ENCODE measurements at regions not wholly inside any gene's neighbourhood (a gene's known extent, or its start where the extent isn't known, plus 50 kb on each side); places are given as distances from the start of the nearest gene placed in this dataset.
A peak's percentile ranks its signal among the peaks of the same experiment; 100 is the strongest.
"Not testable (repeated sequence)": the region's sequence is repeated elsewhere in the genome, so short reads cannot be mapped to it uniquely, and the experiment has no call there.

DNA sequence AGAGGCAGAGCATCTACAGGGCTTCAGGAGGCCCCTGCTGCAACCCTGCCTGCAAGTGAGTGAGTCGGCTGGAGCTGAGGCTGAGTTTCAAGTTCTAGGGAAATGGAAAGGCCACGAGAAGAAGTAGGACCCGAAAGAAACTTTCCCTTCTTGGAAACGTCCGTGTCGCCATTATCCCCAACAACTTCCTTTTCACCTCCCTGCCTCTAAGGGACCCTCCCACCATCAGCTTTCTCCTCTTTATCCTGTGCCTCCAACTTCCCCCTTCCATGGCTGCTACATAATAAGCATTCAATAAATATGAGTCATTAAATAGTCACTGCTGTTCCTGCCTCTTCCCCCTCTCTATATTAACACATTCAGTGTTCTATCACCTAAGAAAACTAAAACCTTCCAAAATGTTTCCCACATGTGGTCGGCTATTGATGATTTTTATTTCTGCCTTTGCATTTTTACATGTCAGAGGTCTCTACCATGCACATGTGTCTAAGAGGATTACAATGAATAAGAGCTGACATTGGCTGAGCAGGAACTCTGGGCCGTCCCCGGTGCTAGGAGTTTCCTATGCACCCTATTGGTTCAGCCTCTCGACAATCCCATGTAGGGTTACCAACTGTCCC lies 115.9 kb upstream of the TNRC6C start:
- POLR2A ChIA-PET, result interaction anchor here (0.8 to 2.4 kb wide), 6 partner anchors 8 to 115 kb away, joined by 3 to 24 read pairs (median 8); partner anchors contain the start of gene TNRC6C
- DNase-seq, result no peak
- H3K4me1 Mint-ChIP-seq, result peaks cover 28 to 72% (median 55%) of the 10 kb centered on the region in 4 donors
- H3K4me3 Mint-ChIP-seq, result peak overlapping the region in 7 of 10 donors; percentile 33 to 79 (median 61)
- H3K27ac Mint-ChIP-seq, result peak overlapping the region in 9 of 10 donors; percentile 17 to 89 (median 79)
- H3K36me3 Mint-ChIP-seq, result no peaks in the 10 kb centered on the region
- ATAC-seq, result no peak
- H3K9me3 Mint-ChIP-seq, result no peaks in the 10 kb centered on the region
- H3K27me3 Mint-ChIP-seq, result peaks cover 0 to 2% (median 0%) of the 10 kb centered on the region in 5 donors

- DNase-seq, result peak in 9 of 10 donors; percentile 54 to 87 (median 72)
- H3K27me3 Mint-ChIP-seq, H3K9me3 Mint-ChIP-seq, H3K36me3 Mint-ChIP-seq: not testable (repeated sequence)
- Mint-ChIP-seq H3K4me3 (peak overlapping the region; percentile 16 to 79 (median 60)), H3K4me1 (peaks cover 28 to 74% (median 52%) of the 10 kb centered on the region in 4 donors), H3K27ac (peak overlapping the region; percentile 59 to 94 (median 84))
- ATAC-seq, result peak; percentile 93 to 96
- POLR2A ChIA-PET, result interaction anchor here (0.5 to 2.4 kb wide), 10 partner anchors 9 to 399 kb away, joined by 3 to 24 read pairs (median 4); partner anchors contain the start of gene TNRC6C
These were observed 115.1 kb upstream of the TNRC6C start for GRCh38 chr17:77843255-77843895.

DNA sequence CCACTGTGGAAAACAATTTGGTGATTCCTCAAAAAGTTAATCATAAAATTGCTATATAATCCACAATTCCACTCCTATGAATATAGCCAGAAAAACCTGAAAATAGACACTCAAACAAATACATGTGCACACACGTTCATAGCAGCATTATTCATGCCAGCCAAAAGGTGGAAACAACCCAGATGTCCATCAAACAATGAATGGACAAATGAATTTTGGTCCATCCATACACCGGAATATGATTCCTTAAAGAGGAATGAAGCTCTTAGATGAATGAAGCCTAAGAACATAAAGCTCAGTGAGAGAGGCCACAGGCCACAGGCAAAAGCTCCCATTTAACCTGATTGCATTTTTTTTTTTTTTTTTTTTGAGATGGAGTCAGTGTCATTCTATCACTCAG lies 114.6 kb upstream of the TNRC6C start:
- Mint-ChIP-seq H3K27me3 (peaks cover 0 to 2% (median 0%) of the 10 kb centered on the region in 5 donors), H3K27ac (peak overlapping the region; percentile 59 to 94 (median 79)), H3K36me3 (no peaks in the 10 kb centered on the region), H3K4me3 (peak overlapping the region; percentile 16 to 79 (median 60)), H3K9me3 (no peaks in the 10 kb centered on the region), H3K4me1 (peaks cover 28 to 69% (median 48%) of the 10 kb centered on the region in 4 donors)
- POLR2A ChIA-PET, result interaction anchor here (0.6 to 2.4 kb wide), 9 partner anchors 10 to 399 kb away, joined by 3 to 24 read pairs (median 4); partner anchors contain the start of gene TNRC6C
- ATAC-seq (peak in 1 of 2 donors; percentile 3), DNase-seq (no peak)

DNA sequence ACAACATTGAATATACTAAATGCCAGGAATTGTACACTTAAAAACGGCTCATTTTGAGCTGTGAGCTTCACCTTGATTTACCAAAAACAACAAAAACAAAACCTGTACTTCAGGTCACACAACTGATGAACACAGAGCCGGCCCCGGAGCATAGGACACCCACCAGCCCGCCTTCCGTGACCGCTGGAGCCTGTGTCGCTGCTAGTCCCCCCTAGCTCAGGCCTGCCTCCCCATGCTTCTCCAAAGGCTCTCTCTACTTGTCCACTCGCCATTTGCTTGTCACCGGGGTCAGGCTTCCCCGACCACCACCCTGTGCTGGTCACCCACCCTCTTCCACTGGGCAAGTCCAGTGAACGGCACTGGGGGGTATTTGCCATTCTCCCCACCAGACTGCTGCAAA lies 113.8 kb upstream of the TNRC6C start:
- POLR2A ChIA-PET, result interaction anchor here (0.6 to 2.4 kb wide), 6 partner anchors 29 to 1329 kb away, joined by 3 to 24 read pairs (median 4); partner anchors contain the start of gene TNRC6C
- peaks cover 25 to 61% (median 42%) of the 10 kb centered on the region in 4 donors for H3K4me1 Mint-ChIP-seq
- peak overlapping the region in 6 of 10 donors; percentile 10 to 90 (median 58) for H3K27ac Mint-ChIP-seq

DNA sequence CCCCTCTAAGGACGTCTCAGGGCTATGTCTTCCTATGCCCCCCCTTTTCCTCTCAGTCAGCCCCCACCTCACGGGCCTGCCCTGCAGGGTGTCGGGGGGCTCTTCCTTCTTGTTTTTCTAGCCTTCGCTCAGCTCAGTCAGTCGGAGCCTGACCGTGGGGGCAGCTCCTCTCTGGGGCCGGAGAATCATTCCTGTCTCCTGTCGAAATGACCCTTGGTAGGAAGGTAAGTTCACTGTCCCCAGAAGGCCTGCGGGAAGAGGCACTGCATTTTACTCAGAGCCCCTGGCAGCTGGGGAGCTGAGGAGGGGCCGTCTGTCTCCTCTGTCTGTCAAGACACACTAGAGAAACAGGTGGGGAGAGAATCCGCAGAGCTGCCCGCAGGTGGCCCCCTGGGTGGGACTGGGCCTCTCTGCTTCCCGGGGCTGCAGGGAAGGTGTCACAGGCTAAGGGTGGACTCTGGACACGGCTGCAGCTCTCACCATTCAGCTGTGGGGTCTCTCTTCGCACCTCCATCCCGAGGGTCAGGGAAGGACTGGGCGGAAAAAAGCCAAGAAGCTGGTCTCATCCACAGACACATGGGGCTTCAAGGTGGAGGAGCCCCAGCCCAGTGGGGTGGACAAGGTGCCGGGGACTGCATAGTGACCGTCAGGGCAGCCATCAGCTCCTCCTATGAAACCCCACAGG lies 112.8 kb upstream of the TNRC6C start:
- Mint-ChIP-seq H3K9me3 (no peaks in the 10 kb centered on the region), H3K4me1 (peaks cover 25 to 60% (median 42%) of the 10 kb centered on the region in 4 donors), H3K36me3 (no peaks in the 10 kb centered on the region), H3K27ac (peak overlapping the region in 4 of 10 donors; percentile 49 to 64 (median 54)), H3K27me3 (no peaks in the 10 kb centered on the region), H3K4me3 (no peak overlapping the region)
- ATAC-seq, result no peak
- no peak for DNase-seq
- POLR2A ChIA-PET, result interaction anchor here (1.1 kb wide), 1 partner anchor 117 kb away, joined by 3 read pairs; no protein-coding TSS in a partner anchor

More for the DNA sequence above, 113.8 kb upstream of the TNRC6C start:
- Mint-ChIP-seq H3K27me3 (no peaks in the 10 kb centered on the region), H3K9me3 (no peaks in the 10 kb centered on the region), H3K36me3 (no peaks in the 10 kb centered on the region), H3K4me3 (no peak overlapping the region)
- DNase-seq (no peak), ATAC-seq (no peak)

GRCh38 chr17:77846531-77847085 lies 111.9 kb upstream of the TNRC6C start:
- DNase-seq (peak in 3 of 10 donors; percentile 24 to 30 (median 24)), ATAC-seq (peak; percentile 15 to 39)
- no peaks in the 10 kb centered on the region for H3K27me3 Mint-ChIP-seq
- H3K27ac Mint-ChIP-seq, result peak overlapping the region in 9 of 10 donors; percentile 12 to 81 (median 61)
- peak overlapping the region in 6 of 10 donors; percentile 7 to 67 (median 50) for H3K4me3 Mint-ChIP-seq
- POLR2A ChIA-PET, result interaction anchor here (1.1 to 1.8 kb wide), 2 partner anchors 112 to 117 kb away, joined by 3 to 9 read pairs; partner anchors contain the start of gene TNRC6C
- no peaks in the 10 kb centered on the region for H3K9me3 Mint-ChIP-seq
- peaks cover 25 to 58% (median 35%) of the 10 kb centered on the region in 4 donors for H3K4me1 Mint-ChIP-seq
- no peaks in the 10 kb centered on the region for H3K36me3 Mint-ChIP-seq

GRCh38 chr17:77847221-77848085 lies 111.0 kb upstream of the TNRC6C start:
- Mint-ChIP-seq H3K36me3 (no peaks in the 10 kb centered on the region), H3K9me3 (no peaks in the 10 kb centered on the region), H3K27ac (peak overlapping the region in 6 of 10 donors; percentile 9 to 62 (median 44)), H3K4me3 (peak overlapping the region in 1 of 10 donors; percentile 30), H3K27me3 (no peaks in the 10 kb centered on the region), H3K4me1 (peaks cover 19 to 50% (median 26%) of the 10 kb centered on the region in 4 donors)
- POLR2A ChIA-PET, result interaction anchor here (1.8 kb wide), 1 partner anchor 111 kb away, joined by 9 read pairs; the partner anchor contains the start of gene TNRC6C
- no peak for ATAC-seq
- no peak for DNase-seq

DNA sequence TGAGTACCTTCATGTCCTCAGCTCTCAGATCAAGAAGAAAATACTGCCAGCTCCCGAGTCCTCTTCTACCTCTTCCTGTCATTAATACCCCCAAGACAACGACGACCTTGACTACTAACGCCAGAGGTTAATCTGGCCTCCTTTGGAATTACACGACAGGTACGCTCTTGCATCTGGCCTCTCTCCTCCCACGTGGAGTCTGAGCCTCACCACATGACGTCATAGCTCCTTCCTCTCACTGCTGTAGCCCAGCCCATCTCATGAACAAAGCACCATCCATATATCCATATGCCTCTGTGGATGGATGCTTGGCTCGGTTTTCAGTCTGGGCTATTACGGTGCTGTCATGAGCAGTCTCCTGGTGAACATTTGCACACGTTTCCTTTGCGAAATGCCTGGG lies 110.2 kb upstream of the TNRC6C start:
- Mint-ChIP-seq H3K4me3 (no peak overlapping the region), H3K36me3 (no peaks in the 10 kb centered on the region), H3K27me3 (no peaks in the 10 kb centered on the region), H3K27ac (no peak overlapping the region), H3K9me3 (no peaks in the 10 kb centered on the region), H3K4me1 (peaks cover 13 to 41% (median 18%) of the 10 kb centered on the region in 4 donors)
- POLR2A ChIA-PET, result interaction anchor here (1.8 kb wide), 1 partner anchor 110 kb away, joined by 9 read pairs; the partner anchor contains the start of gene TNRC6C
- DNase-seq (no peak), ATAC-seq (no peak)

- ATAC-seq (no peak), DNase-seq (no peak)
- H3K27me3 Mint-ChIP-seq, result no peaks in the 10 kb centered on the region
- H3K9me3 Mint-ChIP-seq, result no peaks in the 10 kb centered on the region
- H3K27ac Mint-ChIP-seq, result no peak overlapping the region
- POLR2A ChIA-PET, result no interaction called here
- no peak overlapping the region for H3K4me3 Mint-ChIP-seq
- peaks cover 8 to 32% (median 9%) of the 10 kb centered on the region in 4 donors for H3K4me1 Mint-ChIP-seq
- no peaks in the 10 kb centered on the region for H3K36me3 Mint-ChIP-seq
These were observed 109.3 kb upstream of the TNRC6C start for GRCh38 chr17:77849239-77849638.

DNA sequence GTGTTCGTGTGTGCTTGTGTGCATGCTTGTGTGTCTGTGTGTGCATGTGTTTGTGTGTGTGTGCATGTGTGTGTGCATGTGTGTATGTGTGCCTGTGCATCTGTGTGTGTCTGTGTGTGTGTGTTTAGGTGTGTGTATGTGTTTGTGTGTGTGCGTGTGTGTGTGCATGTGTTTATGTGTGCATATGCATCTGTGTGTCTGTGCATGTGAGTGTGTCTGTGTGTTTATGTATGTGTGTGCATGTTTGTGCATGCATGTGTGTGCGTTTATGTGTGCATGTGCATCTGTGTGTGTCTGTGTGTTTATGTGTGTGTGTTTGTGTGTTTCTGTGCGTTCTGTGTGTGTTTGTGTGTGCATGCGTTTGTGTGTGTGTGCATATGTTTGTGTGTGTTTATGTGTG lies 106.6 kb upstream of the TNRC6C start:
- Mint-ChIP-seq H3K27me3 (no peaks in the 10 kb centered on the region), H3K36me3 (no peaks in the 10 kb centered on the region), H3K27ac (no peak overlapping the region), H3K4me1 (peaks cover 10 to 24% (median 17%) of the 10 kb centered on the region in 4 donors), H3K4me3 (no peak overlapping the region), H3K9me3 (no peaks in the 10 kb centered on the region)
- POLR2A ChIA-PET, result no interaction called here
- no peak for ATAC-seq
- DNase-seq, result no peak

- Mint-ChIP-seq H3K36me3 (no peaks in the 10 kb centered on the region), H3K4me3 (no peak overlapping the region), H3K4me1 (peaks cover 16 to 26% (median 25%) of the 10 kb centered on the region in 4 donors), H3K27me3 (no peaks in the 10 kb centered on the region), H3K27ac (no peak overlapping the region), H3K9me3 (peaks cover 0 to under 1% (median 0%) of the 10 kb centered on the region in 9 donors)
- POLR2A ChIA-PET, result no interaction called here
- ATAC-seq (no peak), DNase-seq (no peak)
These were observed 105.8 kb upstream of the TNRC6C start for GRCh38 chr17:77852731-77853130.

All from naive thymus-derived CD8-positive, alpha-beta T cell (primary cell).